Stimulated activated CD8-positive, alpha-beta memory T cell treated with anti-CD3 and anti-CD28 coated beads, Interleukin-12 subunit alpha, Interleukin-12 subunit beta, amount 100 ng/mL, for 4 hours (primary cell): ENCODE measurements at regions not wholly inside any gene's neighbourhood (a gene's known extent, or its start where the extent isn't known, plus 50 kb on each side); places are given as distances from the start of the nearest gene placed in this dataset.
"Not testable (repeated sequence)": the region's sequence is repeated elsewhere in the genome, so short reads cannot be mapped to it uniquely, and the experiment has no call there.

ENCODE experiments used
- DNase-seq: peaks from one replicate; pipeline ENCODE4 v3.0.0-alpha.2; 2020; ENCODE audit warnings: low read depth

- DNase-seq, result no peak
Observed at GRCh38 chr9:65420771-65421170, 135.8 kb upstream of the FOXD4L5 start.

- not testable (repeated sequence) for DNase-seq
Observed at GRCh38 chr9:65418966-65419365, 134.0 kb upstream of the FOXD4L5 start.

- not testable (repeated sequence) for DNase-seq
Observed at GRCh38 chr9:65416948-65417347, 131.9 kb upstream of the FOXD4L5 start.

- not testable (repeated sequence) for DNase-seq
Observed at GRCh38 chr9:65414249-65414648, 129.2 kb upstream of the FOXD4L5 start.

- DNase-seq, result not testable (repeated sequence)
Observed at GRCh38 chr9:65413371-65413770, 128.4 kb upstream of the FOXD4L5 start.

- DNase-seq, result no peak
Observed at GRCh38 chr9:65411901-65412300, 126.9 kb upstream of the FOXD4L5 start.

GRCh38 chr9:65411336-65411735, 126.3 kb upstream of the FOXD4L5 start:
- DNase-seq, result no peak

- DNase-seq, result no peak
Observed at GRCh38 chr9:65410926-65411325, 125.9 kb upstream of the FOXD4L5 start.

- no peak for DNase-seq
Observed at GRCh38 chr9:65409471-65409980, 124.5 kb upstream of the FOXD4L5 start.

GRCh38 chr9:65408806-65409205, 123.8 kb upstream of the FOXD4L5 start:
- DNase-seq, result not testable (repeated sequence)

GRCh38 chr9:65406625-65407024, 121.6 kb upstream of the FOXD4L5 start:
- not testable (repeated sequence) for DNase-seq

GRCh38 chr9:65405766-65406165, 120.8 kb upstream of the FOXD4L5 start:
- DNase-seq, result not testable (repeated sequence)

GRCh38 chr9:65405253-65405652, 120.2 kb upstream of the FOXD4L5 start:
- no peak for DNase-seq

- DNase-seq, result no peak
Observed at GRCh38 chr9:65404232-65405006, 119.4 kb upstream of the FOXD4L5 start.

- DNase-seq, result no peak
Observed at GRCh38 chr9:65403721-65404120, 118.7 kb upstream of the FOXD4L5 start.

- DNase-seq, result not testable (repeated sequence)
Observed at GRCh38 chr9:65403072-65403471, 118.1 kb upstream of the FOXD4L5 start.

GRCh38 chr9:65402206-65402870, 117.3 kb upstream of the FOXD4L5 start:
- DNase-seq, result not testable (repeated sequence)

- DNase-seq, result not testable (repeated sequence)
Observed at GRCh38 chr9:65401456-65402045, 116.5 kb upstream of the FOXD4L5 start.

GRCh38 chr9:65400886-65401285, 115.9 kb upstream of the FOXD4L5 start:
- DNase-seq, result no peak

GRCh38 chr9:65397763-65398719, 113.0 kb upstream of the FOXD4L5 start:
- not testable (repeated sequence) for DNase-seq

- not testable (repeated sequence) for DNase-seq
Observed at GRCh38 chr9:65397226-65397625, 112.2 kb upstream of the FOXD4L5 start.

- DNase-seq, result not testable (repeated sequence)
Observed at GRCh38 chr9:65396601-65397000, 111.6 kb upstream of the FOXD4L5 start.
